HUES48 (cell line): ENCODE measurements at regions not wholly inside any gene's neighbourhood (a gene's known extent, or its start where the extent isn't known, plus 50 kb on each side); places are given as distances from the start of the nearest gene placed in this dataset.
"Not testable (repeated sequence)": the region's sequence is repeated elsewhere in the genome, so short reads cannot be mapped to it uniquely, and the experiment has no call there.

ENCODE experiments used
- H3K27ac ChIP-seq: one replicate; pipeline ENCODE4 v1.7.0; 2013; ENCODE audit warnings: low read depth, low read length, inconsistent platforms
- H3K27me3 ChIP-seq: 2 replicates; pipeline ENCODE4 v1.6.1; 2013; ENCODE audit warnings: mild to moderate bottlenecking, low read length; ENCODE audit not compliant: control insufficient read depth, insufficient read depth
- H3K36me3 ChIP-seq: 2 replicates; pipeline ENCODE4 v1.6.1; 2013; ENCODE audit warnings: low read length; ENCODE audit not compliant: control insufficient read depth, insufficient read depth
- H3K4me1 ChIP-seq: 2 replicates; pipeline ENCODE4 v1.6.1; 2013; ENCODE audit warnings: mild to moderate bottlenecking, low read length; ENCODE audit not compliant: control insufficient read depth, insufficient read depth
- H3K4me3 ChIP-seq: 2 replicates; pipeline ENCODE4 v1.5.1; 2013; ENCODE audit warnings: mild to moderate bottlenecking, low read depth, low read length
- H3K9ac ChIP-seq: 2 replicates; pipeline ENCODE4 v1.6.1; 2013; ENCODE audit warnings: mild to moderate bottlenecking, low read depth, low read length, moderate library complexity
- H3K9me3 ChIP-seq: 2 replicates; pipeline ENCODE4 v1.6.1; 2013; ENCODE audit warnings: low read length; ENCODE audit not compliant: control insufficient read depth, insufficient read depth

DNA sequence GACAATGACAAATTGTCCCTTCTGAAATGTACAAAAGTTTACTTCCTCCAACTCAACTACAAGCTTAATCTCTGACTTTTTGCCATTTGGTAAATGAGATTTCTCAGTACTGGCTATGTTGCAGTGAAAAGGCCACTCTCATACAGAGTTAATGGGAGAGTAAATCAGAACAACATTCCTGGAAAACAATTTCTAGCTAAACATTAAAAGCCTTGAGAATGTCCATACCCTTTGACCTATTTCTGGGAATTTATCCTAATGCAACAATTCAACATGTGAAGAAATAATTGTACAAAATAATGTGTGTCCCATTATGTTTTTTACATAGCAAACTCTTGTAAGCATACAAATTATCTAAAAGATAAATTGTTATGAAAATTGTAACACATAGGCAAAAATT, 56.3 kb upstream of the SPEF2 start:
- H3K27ac ChIP-seq = no peak overlapping the region
- H3K9ac ChIP-seq = no peak overlapping the region
- H3K36me3 ChIP-seq = no peaks in the 10 kb centered on the region
- H3K4me3 ChIP-seq = no peak overlapping the region
- H3K27me3 ChIP-seq = no peaks in the 10 kb centered on the region
- peaks cover 70% of the 10 kb centered on the region for H3K9me3 ChIP-seq
- no peaks in the 10 kb centered on the region for H3K4me1 ChIP-seq

DNA sequence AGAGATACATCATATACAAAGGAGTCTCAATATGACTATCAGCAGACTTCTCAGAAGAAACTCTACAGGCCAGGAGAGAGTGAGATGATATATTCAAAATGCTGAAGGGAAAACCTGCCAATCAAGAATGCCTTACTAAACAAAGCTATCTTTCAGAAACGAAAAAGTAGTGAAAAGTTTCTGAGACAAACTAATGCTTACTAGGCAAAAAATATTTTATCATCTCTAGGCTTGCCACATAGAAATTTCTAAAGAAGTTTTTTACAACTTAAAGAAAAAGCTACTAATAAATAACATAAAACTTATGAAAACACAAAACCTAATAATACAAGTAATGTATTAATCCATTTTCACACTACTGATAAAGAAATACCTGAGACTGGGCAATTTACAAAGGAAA, 59.9 kb upstream of the SPEF2 start:
- no peaks in the 10 kb centered on the region for H3K4me1 ChIP-seq
- H3K9ac ChIP-seq = no peak overlapping the region
- peaks cover 55% of the 10 kb centered on the region for H3K9me3 ChIP-seq
- H3K4me3 ChIP-seq = no peak overlapping the region
- H3K27ac ChIP-seq = no peak overlapping the region
- H3K27me3 ChIP-seq = no peaks in the 10 kb centered on the region
- H3K36me3 ChIP-seq = no peaks in the 10 kb centered on the region

DNA sequence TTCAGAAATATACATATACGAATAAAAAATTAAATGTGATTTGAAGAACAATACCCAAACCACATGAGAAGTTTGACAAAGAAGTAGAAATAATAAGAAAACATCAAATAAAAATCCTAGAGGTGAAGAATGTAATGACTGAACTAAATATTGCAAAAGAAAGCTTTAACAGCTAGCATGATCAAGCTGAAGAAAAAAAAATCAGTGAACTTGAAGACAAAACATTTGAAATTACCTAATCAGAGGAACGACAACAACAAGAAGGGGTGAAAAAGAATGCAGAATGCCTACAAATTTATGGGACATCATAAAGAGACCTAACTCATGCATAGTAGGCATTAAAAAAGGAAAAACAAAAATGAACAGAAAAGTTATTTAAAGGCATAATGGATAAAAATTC, 60.5 kb upstream of the SPEF2 start:
- Histone ChIP-seq H3K36me3 (no peaks in the 10 kb centered on the region), H3K27me3 (no peaks in the 10 kb centered on the region), H3K9me3 (peaks cover 54% of the 10 kb centered on the region), H3K27ac (no peak overlapping the region), H3K9ac (no peak overlapping the region), H3K4me3 (no peak overlapping the region), H3K4me1 (no peaks in the 10 kb centered on the region)

DNA sequence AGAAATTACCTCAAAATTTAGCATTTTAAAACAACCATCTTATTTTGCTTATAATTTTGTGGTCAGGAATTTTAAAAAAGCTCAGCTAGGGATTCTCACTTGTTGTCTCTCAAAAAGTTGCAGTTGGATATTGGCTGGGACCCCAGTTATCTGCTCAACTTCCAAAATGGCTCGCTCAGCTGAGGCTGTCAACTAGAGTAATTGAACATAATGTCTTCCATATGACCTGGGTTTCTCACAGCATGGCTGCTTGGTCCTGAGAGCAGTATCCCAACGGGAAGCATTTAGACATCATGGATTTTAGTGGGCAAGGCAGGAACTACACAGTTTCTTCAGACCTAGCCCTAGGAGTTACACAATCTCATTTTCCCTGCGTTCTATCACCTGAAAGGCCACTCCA, 63.6 kb upstream of the SPEF2 start:
- H3K9ac ChIP-seq = no peak overlapping the region
- no peaks in the 10 kb centered on the region for H3K36me3 ChIP-seq
- no peaks in the 10 kb centered on the region for H3K4me1 ChIP-seq
- no peak overlapping the region for H3K27ac ChIP-seq
- no peak overlapping the region for H3K4me3 ChIP-seq
- H3K27me3 ChIP-seq = no peaks in the 10 kb centered on the region
- H3K9me3 ChIP-seq = peaks cover 39% of the 10 kb centered on the region

DNA sequence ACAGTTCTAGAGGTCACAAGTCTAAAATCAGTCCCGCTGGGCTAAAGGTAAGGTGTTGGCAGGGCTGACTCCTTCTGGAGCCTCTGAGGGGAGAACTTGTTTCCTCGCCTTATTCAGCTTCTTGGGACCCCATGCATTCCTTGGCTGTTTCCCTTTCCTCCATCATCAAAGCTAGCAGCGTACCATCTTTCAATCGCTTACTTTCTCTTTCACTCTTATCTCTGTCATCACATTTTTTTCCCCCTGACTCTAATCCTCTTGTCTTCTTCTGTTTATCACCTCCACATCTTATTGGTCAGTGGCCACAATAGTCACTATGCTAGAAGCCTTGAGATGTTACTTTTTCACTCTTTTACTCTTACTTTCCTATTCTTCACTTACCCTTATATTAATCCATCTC, 72.5 kb upstream of the SPEF2 start:
- no peaks in the 10 kb centered on the region for H3K36me3 ChIP-seq
- H3K9ac ChIP-seq = no peak overlapping the region
- no peaks in the 10 kb centered on the region for H3K4me1 ChIP-seq
- H3K9me3 ChIP-seq = peaks cover 19% of the 10 kb centered on the region
- no peak overlapping the region for H3K27ac ChIP-seq
- H3K27me3 ChIP-seq = no peaks in the 10 kb centered on the region
- H3K4me3 ChIP-seq = no peak overlapping the region

DNA sequence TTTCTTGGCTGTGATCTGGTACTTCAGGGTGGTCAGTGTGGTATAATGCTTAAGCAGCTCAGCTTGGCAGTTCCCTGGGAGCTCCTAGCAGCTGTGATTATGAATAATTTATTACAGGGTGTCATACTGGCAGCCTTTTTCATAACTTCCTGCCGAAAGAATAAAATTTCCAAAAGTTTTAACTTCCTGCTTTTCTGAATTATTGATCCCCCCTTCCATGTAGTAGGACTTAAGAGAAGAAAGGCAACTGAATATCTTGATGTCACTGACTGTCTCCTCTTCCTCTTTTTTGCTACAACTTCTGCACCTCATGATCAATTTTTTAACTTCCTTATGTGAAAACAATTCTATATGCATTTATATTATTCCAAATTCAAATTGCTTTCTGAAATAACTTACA, 74.3 kb upstream of the SPEF2 start:
- H3K4me1 ChIP-seq = no peaks in the 10 kb centered on the region
- H3K27ac ChIP-seq = no peak overlapping the region
- H3K4me3 ChIP-seq = no peak overlapping the region
- H3K9ac ChIP-seq = no peak overlapping the region
- H3K9me3 ChIP-seq = peaks cover 24% of the 10 kb centered on the region
- no peaks in the 10 kb centered on the region for H3K27me3 ChIP-seq
- no peaks in the 10 kb centered on the region for H3K36me3 ChIP-seq

DNA sequence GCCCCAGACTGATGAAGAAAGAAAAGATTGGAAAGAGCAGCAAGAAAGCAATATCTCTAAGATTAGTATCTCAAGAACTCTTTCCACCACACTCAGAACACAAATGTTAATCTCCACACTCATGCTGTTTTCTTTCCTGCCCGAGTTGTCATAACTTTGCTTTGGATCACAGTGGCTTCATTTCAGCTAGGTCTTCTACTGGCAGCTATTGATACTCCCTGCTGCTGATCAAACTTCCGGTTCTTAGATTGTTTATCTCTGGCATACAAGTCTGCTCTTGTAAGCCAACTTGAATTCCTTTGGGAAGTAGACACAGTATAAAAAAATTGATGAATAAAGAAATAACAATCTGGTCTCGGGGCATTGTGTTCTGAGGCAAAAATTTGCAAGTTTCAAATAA, 77.7 kb upstream of the SPEF2 start:
- Histone ChIP-seq H3K9ac (no peak overlapping the region), H3K27me3 (no peaks in the 10 kb centered on the region), H3K4me1 (no peaks in the 10 kb centered on the region), H3K27ac (no peak overlapping the region), H3K9me3 (peaks cover 31% of the 10 kb centered on the region), H3K36me3 (no peaks in the 10 kb centered on the region), H3K4me3 (no peak overlapping the region)

DNA sequence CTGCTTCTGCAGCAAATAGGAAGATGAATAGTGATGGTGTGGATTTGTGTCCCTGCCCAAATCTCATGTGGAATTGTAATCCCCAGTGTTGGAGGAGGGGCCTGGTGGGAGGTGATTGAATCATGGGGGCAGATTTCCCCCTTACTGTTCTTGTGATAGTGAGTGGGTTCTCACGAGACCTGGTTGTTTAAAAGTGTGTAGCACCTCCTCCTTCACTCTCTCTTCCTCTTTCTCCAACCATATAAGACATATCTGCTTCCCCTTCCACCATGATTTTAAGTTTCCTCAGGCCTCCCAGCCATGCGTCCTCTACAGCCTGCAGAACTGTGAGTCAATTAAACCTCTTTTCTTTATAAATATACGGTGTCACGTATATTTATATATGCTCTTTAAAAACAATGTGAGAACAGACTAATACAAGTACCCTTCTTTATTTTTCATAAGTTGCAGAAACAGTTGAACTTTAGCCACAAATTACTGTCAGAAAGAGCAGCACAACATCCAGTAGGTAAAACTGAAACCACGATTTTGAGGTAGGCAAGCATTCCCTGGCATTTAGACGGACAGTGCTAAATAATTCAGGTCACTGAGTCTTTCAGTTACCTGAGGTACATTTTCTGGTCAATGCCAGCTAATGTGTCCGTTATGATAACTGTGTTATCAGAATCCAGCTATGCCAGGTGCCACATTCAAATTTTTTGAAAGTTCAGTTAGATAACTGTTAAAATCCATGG, 79.3 kb upstream of the SPEF2 start:
- peaks cover 28% of the 10 kb centered on the region for H3K9me3 ChIP-seq
- no peak overlapping the region for H3K27ac ChIP-seq
- no peak overlapping the region for H3K4me3 ChIP-seq
- H3K9ac ChIP-seq = no peak overlapping the region
- H3K4me1 ChIP-seq = no peaks in the 10 kb centered on the region
- H3K36me3 ChIP-seq = no peaks in the 10 kb centered on the region
- no peaks in the 10 kb centered on the region for H3K27me3 ChIP-seq

DNA sequence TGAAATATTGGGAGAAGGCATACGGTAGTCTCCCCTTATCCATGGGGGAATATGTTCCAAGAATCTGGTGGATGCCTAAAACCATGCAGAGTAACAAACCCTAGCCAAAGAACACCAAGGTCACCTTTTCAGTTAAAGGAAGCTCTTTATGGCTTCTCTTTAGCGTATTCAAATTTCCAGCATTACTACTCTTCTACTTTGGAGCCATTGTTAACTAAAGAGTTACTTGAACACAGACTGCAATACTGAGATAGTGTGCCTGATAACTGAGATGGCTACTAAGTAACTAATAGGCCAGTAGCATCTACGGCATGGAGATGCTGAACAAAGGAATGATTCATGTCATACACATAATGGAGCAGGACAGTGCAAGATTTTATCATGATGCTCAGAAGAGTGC, 84.5 kb upstream of the SPEF2 start:
- Histone ChIP-seq H3K4me1 (no peaks in the 10 kb centered on the region), H3K9me3 (peaks cover 14% of the 10 kb centered on the region), H3K4me3 (no peak overlapping the region), H3K27ac (no peak overlapping the region), H3K27me3 (no peaks in the 10 kb centered on the region), H3K9ac (no peak overlapping the region), H3K36me3 (no peaks in the 10 kb centered on the region)

DNA sequence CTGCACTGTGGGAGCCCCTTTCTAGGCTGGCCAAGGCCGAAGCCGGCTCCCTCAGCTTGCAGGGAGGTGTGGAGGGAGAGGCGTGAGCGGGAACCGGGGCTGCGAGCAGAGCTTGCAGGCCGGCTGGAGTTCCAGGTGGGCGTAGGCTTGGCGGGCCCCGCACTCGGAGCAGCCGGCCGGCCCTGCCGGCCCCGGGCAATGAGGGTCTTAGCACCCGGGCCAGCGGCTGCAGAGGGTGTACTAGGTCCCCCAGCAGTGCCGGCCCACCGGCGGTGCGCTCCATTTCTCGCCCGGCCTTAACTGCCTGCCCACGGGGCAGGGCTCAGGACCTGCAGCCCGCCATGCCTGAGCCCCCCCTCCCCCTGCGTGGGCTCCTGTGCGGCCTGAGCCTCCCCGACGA, 86.1 kb upstream of the SPEF2 start:
- peaks cover 14% of the 10 kb centered on the region for H3K9me3 ChIP-seq
- not testable (repeated sequence) for H3K4me1 ChIP-seq, H3K4me3 ChIP-seq, H3K9ac ChIP-seq, H3K27ac ChIP-seq, H3K36me3 ChIP-seq, H3K27me3 ChIP-seq

DNA sequence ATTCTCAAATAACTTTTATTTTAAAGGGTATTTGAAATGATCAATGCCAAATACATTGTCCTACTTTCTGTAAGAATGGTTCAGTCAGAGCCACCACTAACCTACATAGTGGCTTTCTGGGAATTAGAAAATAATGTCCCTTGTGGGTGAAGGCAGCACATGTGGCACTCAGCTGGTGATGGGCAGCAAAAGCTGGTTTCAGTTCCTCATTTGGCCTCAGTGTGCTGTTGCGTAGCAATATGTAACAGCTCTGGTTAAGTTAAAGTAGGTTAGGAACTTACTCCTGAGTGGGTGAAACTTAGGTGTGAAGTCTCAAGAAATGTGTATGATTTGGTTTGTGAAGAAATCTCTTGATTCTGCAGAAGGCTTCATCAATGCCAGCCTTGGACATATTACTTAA, 99.6 kb upstream of the SPEF2 start:
- H3K4me3 ChIP-seq = no peak overlapping the region
- no peaks in the 10 kb centered on the region for H3K36me3 ChIP-seq
- peaks cover 9% of the 10 kb centered on the region for H3K9me3 ChIP-seq
- no peak overlapping the region for H3K9ac ChIP-seq
- no peaks in the 10 kb centered on the region for H3K4me1 ChIP-seq
- no peaks in the 10 kb centered on the region for H3K27me3 ChIP-seq
- no peak overlapping the region for H3K27ac ChIP-seq

DNA sequence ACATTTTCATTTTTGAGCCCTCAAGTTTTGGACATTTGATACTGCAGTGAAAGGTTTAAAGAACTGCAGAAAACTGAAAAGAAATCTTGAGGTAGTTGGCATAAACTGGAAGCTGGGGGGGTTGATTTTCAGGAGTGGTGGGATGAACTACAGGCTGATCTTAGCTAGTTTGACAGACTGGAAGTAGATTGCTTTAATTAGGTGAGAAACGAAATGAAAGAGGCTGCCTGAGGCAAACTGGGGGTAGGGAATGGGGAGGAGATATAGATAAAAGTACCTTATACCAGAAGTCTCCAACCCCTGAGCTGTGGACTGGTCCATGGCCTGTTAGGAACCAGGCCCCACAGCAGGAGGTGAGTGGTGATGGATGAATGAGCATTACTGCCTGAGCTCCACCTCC, 101.4 kb upstream of the SPEF2 start:
- H3K9me3 ChIP-seq = peaks cover 11% of the 10 kb centered on the region
- H3K4me1 ChIP-seq = no peaks in the 10 kb centered on the region
- no peak overlapping the region for H3K9ac ChIP-seq
- H3K27me3 ChIP-seq = no peaks in the 10 kb centered on the region
- no peaks in the 10 kb centered on the region for H3K36me3 ChIP-seq
- H3K4me3 ChIP-seq = no peak overlapping the region
- H3K27ac ChIP-seq = no peak overlapping the region
